ENCODE measurements at regions not wholly inside any gene's neighbourhood (a gene's known extent, or its start where the extent isn't known, plus 50 kb on each side); places are given as distances from the start of the nearest gene placed in this dataset.

DNA sequence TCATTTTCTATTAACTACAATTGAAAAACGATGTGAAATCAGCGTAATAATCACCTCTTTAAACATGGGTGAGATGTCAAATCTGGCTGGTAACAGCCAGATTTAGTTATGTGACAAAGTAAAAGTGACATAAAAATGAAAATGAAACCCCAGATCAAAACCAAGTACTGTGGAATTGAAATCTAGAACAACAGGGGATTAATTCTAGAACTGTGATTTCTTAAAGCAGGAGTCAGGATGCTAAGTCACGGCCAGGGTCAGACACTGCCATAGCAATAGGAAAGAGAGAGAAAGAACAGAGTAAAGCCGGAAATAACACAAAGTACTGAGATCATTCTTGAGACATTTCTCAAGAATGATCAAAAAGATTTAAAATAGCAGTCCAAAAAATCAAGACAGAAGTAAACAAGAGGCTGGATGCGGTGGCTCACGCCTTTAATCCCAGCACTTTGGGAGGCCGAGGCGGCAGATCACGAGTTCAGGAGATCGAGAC lies 1183.7 kb upstream of the NXPH2 start:
- no peak for TF ChIP-seq POLR2A (IDR thresholded peaks at IDR 0.05)
- no peak for TF ChIP-seq POLR2AphosphoS5 (IDR thresholded peaks at IDR 0.05)
- TF ChIP-seq, protein P1, sequence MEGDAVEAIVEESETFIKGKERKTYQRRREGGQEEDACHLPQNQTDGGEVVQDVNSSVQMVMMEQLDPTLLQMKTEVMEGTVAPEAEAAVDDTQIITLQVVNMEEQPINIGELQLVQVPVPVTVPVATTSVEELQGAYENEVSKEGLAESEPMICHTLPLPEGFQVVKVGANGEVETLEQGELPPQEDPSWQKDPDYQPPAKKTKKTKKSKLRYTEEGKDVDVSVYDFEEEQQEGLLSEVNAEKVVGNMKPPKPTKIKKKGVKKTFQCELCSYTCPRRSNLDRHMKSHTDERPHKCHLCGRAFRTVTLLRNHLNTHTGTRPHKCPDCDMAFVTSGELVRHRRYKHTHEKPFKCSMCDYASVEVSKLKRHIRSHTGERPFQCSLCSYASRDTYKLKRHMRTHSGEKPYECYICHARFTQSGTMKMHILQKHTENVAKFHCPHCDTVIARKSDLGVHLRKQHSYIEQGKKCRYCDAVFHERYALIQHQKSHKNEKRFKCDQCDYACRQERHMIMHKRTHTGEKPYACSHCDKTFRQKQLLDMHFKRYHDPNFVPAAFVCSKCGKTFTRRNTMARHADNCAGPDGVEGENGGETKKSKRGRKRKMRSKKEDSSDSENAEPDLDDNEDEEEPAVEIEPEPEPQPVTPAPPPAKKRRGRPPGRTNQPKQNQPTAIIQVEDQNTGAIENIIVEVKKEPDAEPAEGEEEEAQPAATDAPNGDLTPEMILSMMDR (IDR thresholded peaks at IDR 0.05) = no peak
